Ishikawa (cell line): ENCODE measurements at regions not wholly inside any gene's neighbourhood (a gene's known extent, or its start where the extent isn't known, plus 50 kb on each side); places are given as distances from the start of the nearest gene placed in this dataset.

Experiments used
- CEBPB ChIP-seq: IDR thresholded peaks from 2 replicates; pipeline ENCODE4 v1.6.1; 2012
- CREB1 ChIP-seq: IDR thresholded peaks from 2 replicates; pipeline ENCODE4 v1.6.1; 2012; ENCODE audit warnings: low read depth
- EGR1 ChIP-seq: IDR thresholded peaks from 2 replicates; pipeline ENCODE4 v1.6.1; 2012
- EP300 ChIP-seq: IDR thresholded peaks from 2 replicates; pipeline ENCODE4 v1.6.1; 2012; ENCODE audit warnings: borderline replicate concordance
- FOXM1 ChIP-seq: IDR thresholded peaks from 2 replicates; pipeline ENCODE4 v1.6.1; 2012; ENCODE audit warnings: low read depth, borderline replicate concordance
- NFIC ChIP-seq: IDR thresholded peaks from 2 replicates; pipeline ENCODE4 v1.6.1; 2012
- RAD21 ChIP-seq: IDR thresholded peaks from 2 replicates; pipeline ENCODE4 v1.6.1; 2012; ENCODE audit warnings: low read depth
- TAF1 ChIP-seq: IDR thresholded peaks from 2 replicates; pipeline ENCODE4 v1.6.1; 2012; ENCODE audit warnings: low read depth, mild to moderate bottlenecking
- TCF12 ChIP-seq: IDR thresholded peaks from 2 replicates; pipeline ENCODE4 v1.6.1; 2012; ENCODE audit warnings: low read depth
- TEAD4 ChIP-seq: IDR thresholded peaks from 2 replicates; pipeline ENCODE4 v1.6.1; 2012
- YY1 ChIP-seq: IDR thresholded peaks from 2 replicates; pipeline ENCODE4 v1.6.1; 2012; ENCODE audit warnings: low read depth
- ZBTB7A ChIP-seq: IDR thresholded peaks from 2 replicates; pipeline ENCODE4 v1.6.1; 2012; ENCODE audit warnings: low read depth
- TF ChIP-seq, protein P1 (sequence below): IDR thresholded peaks from 2 replicates; pipeline ENCODE4 v1.6.1; 2012; ENCODE audit warnings: low read depth, mild to moderate bottlenecking
- TF ChIP-seq, protein P2 (sequence below): IDR thresholded peaks from 2 replicates; pipeline ENCODE4 v1.6.1; 2012
- TF ChIP-seq, protein P3 (sequence below): IDR thresholded peaks from 2 replicates; pipeline ENCODE4 v1.6.1; 2012

DNA sequence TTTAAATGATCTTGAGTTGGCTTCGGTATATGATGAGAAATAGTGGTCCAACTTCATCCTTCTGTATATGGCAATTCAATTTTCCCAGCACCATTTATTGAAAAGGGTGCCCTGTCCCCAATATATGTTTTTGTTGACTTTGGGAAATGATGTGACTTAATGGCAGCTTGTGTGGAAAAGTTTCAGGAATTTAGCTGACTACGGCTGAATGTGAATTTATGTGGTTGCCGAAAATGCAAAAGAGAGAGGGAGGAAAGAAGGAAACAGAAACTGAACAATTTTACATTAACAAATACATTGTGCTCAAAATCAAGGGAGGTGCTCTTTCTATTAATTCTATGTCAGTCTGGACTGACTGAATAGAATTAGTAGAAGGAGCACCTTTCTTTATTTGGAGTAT lies 101.8 kb upstream of the CYSLTR1 start:
- TF ChIP-seq CEBPB: no peak
- TF ChIP-seq TAF1: no peak
- TF ChIP-seq, protein P1, sequence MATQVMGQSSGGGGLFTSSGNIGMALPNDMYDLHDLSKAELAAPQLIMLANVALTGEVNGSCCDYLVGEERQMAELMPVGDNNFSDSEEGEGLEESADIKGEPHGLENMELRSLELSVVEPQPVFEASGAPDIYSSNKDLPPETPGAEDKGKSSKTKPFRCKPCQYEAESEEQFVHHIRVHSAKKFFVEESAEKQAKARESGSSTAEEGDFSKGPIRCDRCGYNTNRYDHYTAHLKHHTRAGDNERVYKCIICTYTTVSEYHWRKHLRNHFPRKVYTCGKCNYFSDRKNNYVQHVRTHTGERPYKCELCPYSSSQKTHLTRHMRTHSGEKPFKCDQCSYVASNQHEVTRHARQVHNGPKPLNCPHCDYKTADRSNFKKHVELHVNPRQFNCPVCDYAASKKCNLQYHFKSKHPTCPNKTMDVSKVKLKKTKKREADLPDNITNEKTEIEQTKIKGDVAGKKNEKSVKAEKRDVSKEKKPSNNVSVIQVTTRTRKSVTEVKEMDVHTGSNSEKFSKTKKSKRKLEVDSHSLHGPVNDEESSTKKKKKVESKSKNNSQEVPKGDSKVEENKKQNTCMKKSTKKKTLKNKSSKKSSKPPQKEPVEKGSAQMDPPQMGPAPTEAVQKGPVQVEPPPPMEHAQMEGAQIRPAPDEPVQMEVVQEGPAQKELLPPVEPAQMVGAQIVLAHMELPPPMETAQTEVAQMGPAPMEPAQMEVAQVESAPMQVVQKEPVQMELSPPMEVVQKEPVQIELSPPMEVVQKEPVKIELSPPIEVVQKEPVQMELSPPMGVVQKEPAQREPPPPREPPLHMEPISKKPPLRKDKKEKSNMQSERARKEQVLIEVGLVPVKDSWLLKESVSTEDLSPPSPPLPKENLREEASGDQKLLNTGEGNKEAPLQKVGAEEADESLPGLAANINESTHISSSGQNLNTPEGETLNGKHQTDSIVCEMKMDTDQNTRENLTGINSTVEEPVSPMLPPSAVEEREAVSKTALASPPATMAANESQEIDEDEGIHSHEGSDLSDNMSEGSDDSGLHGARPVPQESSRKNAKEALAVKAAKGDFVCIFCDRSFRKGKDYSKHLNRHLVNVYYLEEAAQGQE: no peak
- no peak for TF ChIP-seq NFIC
- no peak for TF ChIP-seq FOXM1
- TF ChIP-seq, protein P2, sequence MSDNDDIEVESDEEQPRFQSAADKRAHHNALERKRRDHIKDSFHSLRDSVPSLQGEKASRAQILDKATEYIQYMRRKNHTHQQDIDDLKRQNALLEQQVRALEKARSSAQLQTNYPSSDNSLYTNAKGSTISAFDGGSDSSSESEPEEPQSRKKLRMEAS: no peak
- TF ChIP-seq CREB1: no peak
- TF ChIP-seq YY1: no peak
- TF ChIP-seq, protein P3, sequence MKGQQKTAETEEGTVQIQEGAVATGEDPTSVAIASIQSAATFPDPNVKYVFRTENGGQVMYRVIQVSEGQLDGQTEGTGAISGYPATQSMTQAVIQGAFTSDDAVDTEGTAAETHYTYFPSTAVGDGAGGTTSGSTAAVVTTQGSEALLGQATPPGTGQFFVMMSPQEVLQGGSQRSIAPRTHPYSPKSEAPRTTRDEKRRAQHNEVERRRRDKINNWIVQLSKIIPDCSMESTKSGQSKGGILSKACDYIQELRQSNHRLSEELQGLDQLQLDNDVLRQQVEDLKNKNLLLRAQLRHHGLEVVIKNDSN: no peak
- TF ChIP-seq EP300: no peak
- no peak for TF ChIP-seq EGR1
- no peak for TF ChIP-seq RAD21
- TF ChIP-seq TEAD4: no peak

DNA sequence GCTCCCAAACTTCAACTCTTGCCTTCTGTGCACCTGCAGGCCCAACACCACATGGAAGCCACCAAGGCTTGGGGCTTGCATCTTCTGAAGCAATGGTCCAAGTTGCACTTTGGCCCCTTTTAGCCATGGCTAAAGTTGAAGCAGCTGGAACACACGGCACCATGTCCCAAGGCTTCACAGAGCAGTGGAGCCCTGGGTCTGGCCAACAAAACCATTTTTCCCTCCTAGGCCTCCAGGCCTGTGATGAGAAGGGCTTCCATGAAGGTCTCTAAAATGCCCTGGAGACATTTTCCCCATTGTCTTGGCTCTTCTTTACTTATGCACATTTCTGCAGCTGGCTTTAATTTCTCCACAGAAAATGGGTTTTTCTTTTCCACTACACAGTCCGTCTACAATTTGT lies 61.3 kb upstream of the CYSLTR1 start:
- TF ChIP-seq CEBPB (no peak), ZBTB7A (no peak), YY1 (no peak), NFIC (no peak), EP300 (no peak), FOXM1 (no peak), TEAD4 (no peak), RAD21 (no peak), TAF1 (no peak)
- TF ChIP-seq, protein P3: no peak
- TF ChIP-seq, protein P1: no peak

DNA sequence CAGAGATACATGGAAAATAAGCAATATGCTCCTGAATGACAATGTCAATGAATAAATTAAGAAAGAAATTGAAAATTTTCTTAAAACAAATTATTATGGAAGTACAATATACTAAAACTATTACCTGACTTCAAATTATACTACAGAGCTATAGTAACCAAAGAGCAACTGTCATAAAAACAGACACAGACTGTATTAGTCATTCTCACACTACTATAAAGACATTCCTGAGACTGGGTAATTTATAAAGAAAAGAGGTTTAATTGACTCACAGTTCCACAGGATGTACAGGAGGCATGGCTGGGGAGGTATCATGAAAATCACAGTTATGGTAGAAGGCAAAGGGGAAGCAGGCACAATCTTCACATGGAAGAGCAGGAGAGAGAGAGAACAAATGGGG lies 60.0 kb upstream of the CYSLTR1 start:
- no peak for TF ChIP-seq CEBPB
- TF ChIP-seq, protein P1: no peak
- no peak for TF ChIP-seq EGR1

DNA sequence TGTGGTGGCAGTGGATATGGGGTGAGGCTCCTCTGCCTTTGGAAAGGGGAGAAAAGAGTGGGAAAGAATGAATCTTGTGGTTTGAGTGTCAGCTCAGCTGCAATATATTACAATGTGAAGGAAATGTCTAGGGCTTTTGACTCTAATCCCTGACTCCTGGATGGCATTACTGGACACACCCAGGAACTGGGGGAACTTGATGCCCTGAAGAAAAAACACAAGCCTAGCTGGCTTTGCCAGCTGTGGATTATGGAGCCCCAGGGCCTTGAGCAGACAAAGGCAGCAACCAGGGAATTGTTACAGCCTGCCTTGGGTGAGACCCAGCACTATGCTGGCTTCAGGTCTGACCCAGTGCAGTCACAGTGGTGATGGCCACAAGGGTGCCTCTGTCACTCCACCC lies 57.1 kb upstream of the CYSLTR1 start:
- no peak for TF ChIP-seq NFIC
- no peak for TF ChIP-seq CEBPB
- no peak for TF ChIP-seq CREB1
- TF ChIP-seq TAF1: no peak
- TF ChIP-seq EGR1: no peak
- no peak for TF ChIP-seq EP300
- TF ChIP-seq ZBTB7A: no peak
- no peak for TF ChIP-seq TEAD4
- no peak for TF ChIP-seq YY1
- no peak for TF ChIP-seq RAD21
- TF ChIP-seq, protein P3: no peak
- TF ChIP-seq FOXM1: no peak
- no peak for TF ChIP-seq TCF12

DNA sequence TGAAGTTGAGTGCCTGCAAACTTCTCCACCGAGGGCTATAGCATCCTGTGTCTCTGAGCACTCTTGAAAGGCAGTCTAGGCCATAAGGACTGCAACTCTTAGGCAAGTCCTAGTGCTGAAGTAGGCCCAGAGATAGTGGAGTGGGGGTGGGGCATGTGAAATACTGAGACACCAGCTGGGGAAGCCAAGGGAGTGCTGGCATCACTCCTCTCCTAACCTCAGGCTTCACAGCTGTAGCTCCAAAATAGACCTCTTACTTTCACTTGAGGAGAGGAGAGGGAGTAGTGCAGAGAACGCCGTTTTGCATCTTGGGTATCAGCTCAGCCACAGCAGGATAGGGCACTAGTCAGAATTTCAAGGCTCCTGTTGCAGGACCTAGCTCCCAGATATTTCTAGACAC lies 56.2 kb upstream of the CYSLTR1 start:
- TF ChIP-seq ZBTB7A: no peak
